ENCODE measurements at regions not wholly inside any gene's neighbourhood (a gene's known extent, or its start where the extent isn't known, plus 50 kb on each side); places are given as distances from the start of the nearest gene placed in this dataset.

DNA sequence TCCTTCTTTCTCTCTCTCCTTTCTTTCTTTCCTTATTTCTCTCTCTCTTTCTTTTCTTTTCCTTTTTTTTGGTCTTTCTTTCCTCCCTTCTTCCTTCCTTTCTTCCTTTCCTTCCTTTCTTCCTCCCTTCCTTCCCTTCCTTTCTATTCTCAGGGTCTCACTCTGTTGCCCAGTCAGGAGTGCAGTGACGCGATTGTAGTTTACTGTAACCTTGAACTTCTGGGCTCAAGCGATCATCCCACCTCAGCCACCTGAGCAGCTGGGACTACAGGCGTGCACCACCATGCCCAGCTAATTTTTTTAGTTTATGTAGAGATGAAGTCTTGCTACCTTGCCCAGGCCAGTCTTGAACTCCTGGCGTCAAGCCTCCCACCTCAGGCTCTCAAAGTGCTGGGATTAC is 83.8 kb upstream of the PPM1B start:
- TF ChIP-seq, protein P1, sequence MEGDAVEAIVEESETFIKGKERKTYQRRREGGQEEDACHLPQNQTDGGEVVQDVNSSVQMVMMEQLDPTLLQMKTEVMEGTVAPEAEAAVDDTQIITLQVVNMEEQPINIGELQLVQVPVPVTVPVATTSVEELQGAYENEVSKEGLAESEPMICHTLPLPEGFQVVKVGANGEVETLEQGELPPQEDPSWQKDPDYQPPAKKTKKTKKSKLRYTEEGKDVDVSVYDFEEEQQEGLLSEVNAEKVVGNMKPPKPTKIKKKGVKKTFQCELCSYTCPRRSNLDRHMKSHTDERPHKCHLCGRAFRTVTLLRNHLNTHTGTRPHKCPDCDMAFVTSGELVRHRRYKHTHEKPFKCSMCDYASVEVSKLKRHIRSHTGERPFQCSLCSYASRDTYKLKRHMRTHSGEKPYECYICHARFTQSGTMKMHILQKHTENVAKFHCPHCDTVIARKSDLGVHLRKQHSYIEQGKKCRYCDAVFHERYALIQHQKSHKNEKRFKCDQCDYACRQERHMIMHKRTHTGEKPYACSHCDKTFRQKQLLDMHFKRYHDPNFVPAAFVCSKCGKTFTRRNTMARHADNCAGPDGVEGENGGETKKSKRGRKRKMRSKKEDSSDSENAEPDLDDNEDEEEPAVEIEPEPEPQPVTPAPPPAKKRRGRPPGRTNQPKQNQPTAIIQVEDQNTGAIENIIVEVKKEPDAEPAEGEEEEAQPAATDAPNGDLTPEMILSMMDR (conservative IDR thresholded peaks at IDR 0.05): no peak
- TF ChIP-seq ZFX (IDR thresholded peaks at IDR 0.05): no peak

All from C4-2B (cell line).